HG03064 (cell line): ENCODE measurements at regions not wholly inside any gene's neighbourhood (a gene's known extent, or its start where the extent isn't known, plus 50 kb on each side); places are given as distances from the start of the nearest gene placed in this dataset.
A peak's percentile ranks its signal among the peaks of the same experiment; 100 is the strongest.

Source experiments
- ATAC-seq: cut with Tn5 transposase; IDR thresholded peaks from one replicate; pipeline ENCODE4 v1.9.1; 2021; ENCODE audit warnings: low read depth; ENCODE audit not compliant: unreplicated experiment

GRCh38 chr12:58356794-58357193 lies 415.4 kb downstream of the ATP23 start:
- no peak for ATAC-seq

GRCh38 chr12:58357511-58357910 lies 416.1 kb downstream of the ATP23 start:
- no peak for ATAC-seq

GRCh38 chr12:58358369-58358768 lies 417.0 kb downstream of the ATP23 start:
- ATAC-seq = no peak

GRCh38 chr12:58359084-58359483 lies 417.7 kb downstream of the ATP23 start:
- no peak for ATAC-seq

GRCh38 chr12:58361056-58361455 lies 419.7 kb downstream of the ATP23 start:
- no peak for ATAC-seq

GRCh38 chr12:58363971-58364370 lies 422.6 kb downstream of the ATP23 start:
- ATAC-seq = no peak

- ATAC-seq = no peak
These were observed 423.2 kb downstream of the ATP23 start for GRCh38 chr12:58364389-58365086.

GRCh38 chr12:58365087-58365390 lies 423.7 kb downstream of the ATP23 start:
- ATAC-seq = no peak

- no peak for ATAC-seq
These were observed 425.7 kb downstream of the ATP23 start for GRCh38 chr12:58367041-58367440.

- ATAC-seq = no peak
These were observed 426.6 kb downstream of the ATP23 start for GRCh38 chr12:58368001-58368400.

- ATAC-seq = no peak
These were observed 428.2 kb downstream of the ATP23 start for GRCh38 chr12:58369576-58369975.

GRCh38 chr12:58372298-58372697 lies 430.9 kb downstream of the ATP23 start:
- ATAC-seq = peak; percentile 88

- no peak for ATAC-seq
These were observed 436.7 kb downstream of the ATP23 start for GRCh38 chr12:58378028-58378427.

- no peak for ATAC-seq
These were observed 440.2 kb downstream of the ATP23 start for GRCh38 chr12:58381546-58381945.

- ATAC-seq = no peak
These were observed 442.8 kb downstream of the ATP23 start for GRCh38 chr12:58384196-58384595.

GRCh38 chr12:58386136-58386535 lies 444.8 kb downstream of the ATP23 start:
- ATAC-seq = no peak

GRCh38 chr12:58387199-58387598 lies 445.8 kb downstream of the ATP23 start:
- ATAC-seq = no peak

GRCh38 chr12:58388261-58388660 lies 446.9 kb downstream of the ATP23 start:
- ATAC-seq = no peak

- ATAC-seq = no peak
These were observed 451.8 kb downstream of the ATP23 start for GRCh38 chr12:58393152-58393551.

GRCh38 chr12:58395056-58395455 lies 453.7 kb downstream of the ATP23 start:
- ATAC-seq = no peak

- ATAC-seq = no peak
These were observed 454.1 kb downstream of the ATP23 start for GRCh38 chr12:58395470-58395869.

- ATAC-seq = no peak
These were observed 454.9 kb downstream of the ATP23 start for GRCh38 chr12:58396239-58396638.

- no peak for ATAC-seq
These were observed 464.0 kb downstream of the ATP23 start for GRCh38 chr12:58405363-58405762.
